ELR (cell line): ENCODE measurements at regions not wholly inside any gene's neighbourhood (a gene's known extent, or its start where the extent isn't known, plus 50 kb on each side); places are given as distances from the start of the nearest gene placed in this dataset.

ENCODE experiments used
- DNase-seq: peaks from one replicate; pipeline ENCODE4 v3.0.0-alpha.2; 2015; ENCODE audit warnings: low read depth

DNA sequence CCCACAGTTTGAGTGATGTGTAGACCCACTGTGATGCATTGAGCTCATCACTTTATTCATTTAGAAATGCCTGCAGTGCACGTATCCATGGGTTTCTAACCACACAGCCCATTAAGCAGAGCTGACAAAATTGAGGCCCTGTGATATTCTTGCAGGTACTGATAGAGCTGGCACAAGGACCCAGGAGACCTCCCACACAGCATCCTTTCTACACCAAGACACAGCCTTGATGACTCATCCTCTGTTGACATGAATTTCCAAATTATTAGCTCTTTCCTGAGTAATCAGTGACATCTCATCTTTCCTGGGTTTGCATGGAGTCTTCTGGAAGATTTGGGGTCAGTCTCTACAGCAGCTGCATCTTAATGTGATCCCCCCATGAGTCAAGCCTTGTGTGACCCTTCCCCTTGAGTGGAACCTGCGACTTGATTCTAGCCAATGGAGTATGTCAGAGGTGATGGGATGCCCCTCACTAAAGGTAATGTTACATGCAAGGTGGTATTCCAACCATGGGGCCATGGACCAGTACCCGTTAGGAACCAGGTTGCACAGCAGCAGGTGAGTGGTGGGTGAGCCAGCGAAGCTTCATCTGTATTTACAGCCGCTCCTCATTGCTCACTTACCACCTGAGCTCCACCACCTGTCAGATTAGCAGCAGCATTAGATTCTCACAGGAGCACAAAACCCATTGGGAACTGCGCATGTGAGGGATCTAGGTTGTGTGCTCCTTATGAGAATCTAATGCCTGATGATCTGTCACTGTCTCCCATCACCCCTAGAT lies 181.1 kb upstream of the ARL4C start:
- peak; percentile 77 for DNase-seq

DNA sequence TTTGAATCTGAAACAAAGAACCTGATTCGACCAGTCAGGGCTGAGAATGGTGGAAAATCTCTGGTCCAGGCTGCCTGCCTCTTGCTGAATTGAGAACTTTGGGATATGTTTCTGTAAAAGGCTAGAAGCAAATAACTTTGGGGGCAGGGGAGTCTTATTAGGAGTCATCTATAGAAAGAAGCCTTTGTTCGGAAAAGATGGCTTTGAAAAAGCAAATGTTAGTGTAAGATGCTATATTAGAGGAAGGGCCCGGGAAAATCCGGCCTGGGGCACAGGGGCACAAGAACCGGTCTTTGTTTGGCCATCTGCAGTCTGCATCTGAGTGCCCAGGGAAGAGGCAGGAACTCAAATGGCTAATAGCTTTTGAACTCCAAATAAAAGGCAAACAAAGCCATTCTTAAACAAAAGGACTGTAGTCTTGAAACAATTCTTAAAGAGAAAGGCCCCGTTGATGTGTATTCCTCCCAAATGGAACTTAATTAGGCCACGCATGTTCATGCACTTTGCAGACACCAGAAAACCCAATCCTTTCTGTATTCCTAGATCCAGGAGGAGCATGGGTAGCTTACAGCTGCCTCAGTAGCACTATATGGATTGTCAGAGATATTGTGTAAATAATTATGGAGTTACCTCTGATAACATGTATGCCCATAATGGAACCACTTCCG lies 180.0 kb upstream of the ARL4C start:
- no peak for DNase-seq

DNA sequence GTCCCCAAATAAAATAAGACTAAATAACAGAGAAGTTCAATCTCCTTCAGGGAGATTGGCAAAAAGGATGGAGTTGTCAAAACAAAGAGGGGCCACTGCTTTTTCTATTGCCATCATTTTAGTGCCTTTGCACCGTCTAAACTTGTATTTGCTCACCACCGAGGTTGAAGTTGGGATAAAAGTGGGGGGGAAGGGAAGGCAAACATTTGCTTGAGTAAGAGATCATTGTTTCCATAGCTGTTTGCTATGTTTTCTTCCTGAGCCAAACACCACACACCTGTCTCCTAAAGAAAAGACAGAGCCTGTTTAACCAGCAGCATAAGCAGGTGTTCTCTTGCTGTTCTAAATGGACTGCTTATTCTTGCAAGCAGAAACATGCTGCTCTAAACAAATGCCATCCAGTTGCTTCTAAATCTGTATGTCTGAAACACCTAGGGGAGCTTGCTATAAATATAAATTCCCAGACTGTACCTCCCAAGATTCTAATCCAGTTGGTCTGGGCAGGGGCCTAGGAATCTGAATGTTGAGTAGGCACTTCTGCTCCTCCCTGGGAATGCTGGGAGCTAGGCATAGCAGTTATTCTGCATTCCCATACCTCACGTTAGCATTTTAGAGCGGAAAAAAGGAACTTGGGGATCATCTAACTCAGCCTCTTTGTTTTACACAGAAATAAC lies 179.4 kb upstream of the ARL4C start:
- DNase-seq: no peak

DNA sequence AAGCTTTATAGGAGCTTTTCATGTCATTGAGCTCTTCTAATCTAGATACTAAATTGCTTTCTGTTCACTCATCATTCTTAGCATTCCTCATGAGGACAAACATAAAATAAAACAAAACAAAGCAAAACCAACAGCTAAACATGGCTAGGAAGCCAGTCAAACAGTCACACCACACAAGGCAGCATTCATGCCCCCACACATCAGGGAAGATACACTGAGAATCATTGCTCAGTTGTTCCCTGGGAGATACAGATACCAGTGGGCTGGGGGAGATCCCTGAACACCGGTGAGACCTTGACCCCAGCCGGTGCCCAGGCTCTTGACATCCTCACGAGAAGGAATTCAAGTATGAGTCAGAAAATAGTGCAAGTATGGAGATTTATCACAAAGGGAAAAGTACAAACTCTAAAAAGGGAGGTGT lies 177.9 kb upstream of the ARL4C start:
- DNase-seq: peak; percentile 83

DNA sequence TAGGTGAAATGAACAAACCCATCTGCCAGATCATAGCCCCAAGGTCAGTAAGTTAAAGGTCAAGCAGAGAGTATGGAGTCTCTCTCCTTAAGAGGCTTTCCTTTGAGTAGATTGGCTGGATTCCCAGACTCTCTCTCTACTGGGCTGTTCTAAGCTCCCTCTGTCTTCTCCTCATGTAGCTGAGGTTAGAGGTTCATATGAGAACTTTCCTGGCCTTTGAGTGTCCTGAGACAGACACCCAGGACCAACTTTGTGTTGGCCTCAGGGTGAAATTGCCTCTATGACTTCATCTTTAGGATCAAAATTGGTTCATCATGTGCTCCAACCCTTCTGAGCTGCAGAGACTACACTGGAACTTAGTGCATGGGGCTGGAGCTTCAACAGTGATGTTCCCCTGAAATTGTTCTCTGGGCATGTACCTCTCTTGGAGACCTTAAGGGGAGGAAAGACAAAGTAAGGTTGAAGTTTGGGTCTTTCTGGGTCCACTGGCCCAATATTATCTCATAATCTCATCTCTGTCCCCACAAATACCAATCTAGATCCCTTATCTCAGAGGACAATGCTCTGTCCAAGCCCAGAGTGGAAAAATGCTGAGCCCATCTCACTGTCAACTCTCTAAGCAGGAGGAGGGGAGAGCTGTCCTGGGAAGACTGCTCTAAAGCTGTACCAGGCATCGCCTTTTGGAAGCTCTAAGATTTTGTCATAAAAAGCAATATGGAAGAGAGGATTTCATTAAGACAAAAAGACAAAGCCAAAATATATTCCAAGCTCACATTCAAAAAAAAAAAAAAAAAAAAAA lies 177.3 kb upstream of the ARL4C start:
- DNase-seq: peak; percentile 18

DNA sequence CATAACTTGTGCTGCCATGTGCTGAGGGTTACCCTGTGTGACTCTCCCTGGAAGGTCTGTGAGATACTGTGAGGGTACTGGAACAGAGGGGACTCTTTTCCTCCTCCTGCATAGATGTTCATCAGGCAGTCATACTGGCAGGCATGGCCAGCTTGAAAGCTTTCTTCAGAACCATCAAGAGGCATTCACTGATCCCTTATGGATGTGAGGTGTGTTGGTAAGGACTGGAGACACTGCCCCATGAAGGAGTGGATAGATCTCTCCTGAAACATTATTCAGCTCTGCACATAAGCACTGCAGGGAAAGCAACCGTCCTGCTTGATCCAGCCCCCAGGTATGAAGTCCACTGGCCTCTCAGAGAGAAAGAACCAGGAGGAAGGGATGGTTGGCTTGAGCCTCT lies 176.6 kb upstream of the ARL4C start:
- no peak for DNase-seq

DNA sequence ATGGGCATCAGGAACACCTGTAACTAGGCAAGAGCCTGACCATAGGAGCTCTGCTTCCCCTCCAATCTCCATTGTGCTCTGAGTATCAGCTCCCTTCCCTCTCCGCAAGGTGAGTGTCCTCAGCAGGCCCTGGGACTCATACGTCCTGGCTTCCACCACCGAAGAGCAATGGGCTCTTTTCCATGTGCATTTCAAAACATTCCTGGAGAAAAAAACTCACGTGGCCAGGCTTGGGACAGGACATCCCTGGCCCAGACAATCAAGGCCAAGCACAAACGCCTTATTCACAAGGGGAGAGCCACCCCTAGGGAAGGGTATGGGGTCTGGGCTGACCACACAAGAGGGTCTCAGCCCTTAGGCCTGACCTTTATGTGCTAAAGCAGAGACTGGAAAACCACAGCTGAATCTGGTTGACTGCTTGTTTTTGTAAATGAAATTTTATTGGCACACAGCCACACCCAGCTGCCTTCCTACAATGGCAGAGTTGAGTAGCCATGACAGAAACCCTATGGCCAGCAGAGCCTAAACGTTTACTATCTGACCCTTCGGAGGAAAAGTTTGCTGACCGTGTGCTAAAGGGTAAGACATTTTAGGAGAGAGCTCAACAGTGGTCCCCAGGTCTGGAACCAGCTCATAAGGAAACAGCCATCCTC lies 175.7 kb upstream of the ARL4C start:
- no peak for DNase-seq

DNA sequence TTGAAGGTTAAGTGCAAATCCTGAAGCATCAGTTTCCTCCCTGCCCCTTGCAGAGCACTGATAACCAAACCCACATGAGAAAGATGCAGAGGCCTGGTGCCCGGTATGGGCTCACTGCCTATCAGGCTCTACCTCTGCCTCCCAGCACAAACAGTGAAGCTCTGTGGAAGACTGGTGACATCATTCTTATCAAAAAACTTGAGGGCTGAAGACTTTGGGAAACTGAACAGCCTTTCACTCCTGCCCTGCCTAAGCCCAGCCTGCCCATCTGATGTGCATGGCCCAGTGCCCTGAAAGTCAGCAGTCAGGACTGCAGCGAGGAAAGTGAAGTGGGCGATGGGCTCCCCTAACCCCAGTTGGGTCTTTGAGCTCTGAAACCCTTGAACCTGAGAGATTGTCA lies 174.8 kb upstream of the ARL4C start:
- no peak for DNase-seq

DNA sequence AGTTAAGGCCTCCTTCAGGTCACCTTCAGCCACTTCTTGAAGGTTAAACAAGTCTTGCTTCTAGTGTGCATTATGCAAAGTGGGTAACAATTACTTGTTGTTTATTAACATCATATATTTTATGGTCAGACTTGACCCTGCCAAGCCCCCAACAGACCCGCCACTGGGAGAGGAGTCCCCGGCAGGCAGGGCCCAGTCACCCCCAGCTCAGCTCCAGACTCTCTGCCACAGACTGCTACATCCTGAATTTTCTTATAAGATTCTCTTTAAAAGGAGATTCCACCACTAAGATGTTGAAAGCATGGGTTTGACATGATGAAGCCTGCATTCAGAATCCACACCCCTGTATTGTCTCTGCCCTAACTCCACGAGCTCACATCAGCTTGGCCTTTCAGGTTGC lies 174.3 kb upstream of the ARL4C start:
- DNase-seq: no peak

DNA sequence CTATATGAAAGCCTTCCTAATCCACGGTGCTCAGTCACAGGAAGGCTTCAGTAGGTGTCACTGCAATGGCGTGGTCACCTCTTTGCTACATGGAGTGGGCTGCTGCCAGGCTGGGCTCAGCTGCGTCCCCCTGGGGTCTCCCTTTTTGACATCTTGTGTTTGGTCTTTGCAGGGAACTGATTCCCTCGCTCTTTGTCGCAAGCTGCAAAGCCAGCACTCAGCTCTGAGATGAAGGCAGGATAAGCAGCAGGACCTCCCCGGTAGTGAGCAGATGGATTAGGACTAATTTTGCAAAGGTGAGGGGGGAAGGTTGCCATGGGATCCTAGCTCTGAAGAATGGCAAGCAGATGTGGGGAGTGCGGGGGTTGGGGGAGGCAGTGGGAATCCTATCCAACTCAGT lies 173.9 kb upstream of the ARL4C start:
- no peak for DNase-seq

DNA sequence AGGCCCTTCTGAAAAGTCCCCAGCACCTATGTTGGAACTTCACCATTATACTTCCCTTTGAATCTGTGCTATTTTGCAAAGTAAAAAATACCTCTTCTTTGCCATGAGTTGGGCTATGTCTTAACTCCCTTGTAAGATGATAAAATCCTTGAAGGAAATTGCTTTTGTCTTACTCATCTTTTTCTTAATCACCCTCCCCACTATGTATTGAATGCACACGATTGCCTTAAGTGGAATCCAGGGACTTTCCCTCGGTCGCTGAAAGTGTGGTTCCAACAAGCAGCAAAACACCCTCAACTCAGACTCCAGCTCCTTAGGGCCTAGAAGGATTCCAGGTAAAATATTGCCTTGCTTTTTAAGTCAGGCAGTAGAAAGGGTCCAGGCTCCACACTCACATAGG lies 173.2 kb upstream of the ARL4C start:
- DNase-seq: peak; percentile 94

DNA sequence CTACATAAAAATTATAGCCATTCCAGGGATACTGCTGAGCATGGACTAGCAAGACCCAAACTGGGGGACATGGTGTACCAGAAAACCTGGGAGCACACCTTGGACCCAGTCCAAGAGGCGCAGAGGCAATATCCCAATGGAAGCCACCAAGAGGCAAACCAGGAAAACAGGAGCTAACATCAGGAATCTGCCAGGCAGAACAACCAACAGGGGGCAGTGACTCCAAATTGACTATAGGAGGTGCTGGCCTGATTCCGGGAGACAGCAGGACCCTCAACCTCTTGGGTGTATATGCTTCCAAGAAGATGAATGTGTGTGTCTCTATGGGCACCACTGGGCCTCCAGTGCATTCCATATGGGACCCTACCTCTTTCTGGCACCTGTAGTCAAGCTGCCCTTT lies 172.7 kb upstream of the ARL4C start:
- no peak for DNase-seq

DNA sequence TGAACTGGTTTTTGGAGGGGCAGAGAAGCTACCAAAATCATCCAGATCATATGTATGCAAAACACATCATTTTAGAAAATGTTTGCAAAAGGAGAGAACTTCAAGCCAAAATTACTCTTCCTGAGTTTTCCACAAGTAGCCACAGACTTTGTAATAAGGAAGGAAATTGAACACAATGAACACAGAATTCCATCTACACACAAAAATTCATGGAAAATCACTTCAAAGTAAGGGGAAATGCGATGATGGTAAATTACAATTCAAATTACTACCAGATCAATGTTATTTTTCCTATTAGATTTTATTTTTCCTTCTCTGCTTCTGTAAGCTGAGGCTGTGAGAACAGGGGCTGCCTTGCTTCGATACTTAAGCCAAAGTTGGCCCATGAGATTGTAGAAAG lies 172.1 kb upstream of the ARL4C start:
- no peak for DNase-seq

DNA sequence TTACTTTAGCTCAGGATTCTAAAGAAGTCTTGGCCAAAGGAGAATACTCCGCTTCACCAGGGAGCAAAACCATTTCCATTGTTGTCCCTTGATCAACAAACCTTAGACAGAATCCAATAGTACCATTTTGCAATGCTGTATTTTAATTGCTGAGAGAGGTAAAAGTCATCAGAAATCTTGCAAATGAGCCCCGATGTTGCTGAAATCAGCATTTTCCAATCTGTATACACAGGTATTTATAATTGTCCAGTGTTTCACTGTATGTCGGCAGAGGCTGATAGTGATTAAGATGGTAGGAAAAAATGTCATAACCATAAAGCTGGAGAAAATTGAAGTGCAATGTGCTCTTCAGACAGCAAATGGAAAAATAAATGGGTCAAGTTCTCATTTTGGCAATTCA lies 170.0 kb upstream of the ARL4C start:
- DNase-seq: no peak

DNA sequence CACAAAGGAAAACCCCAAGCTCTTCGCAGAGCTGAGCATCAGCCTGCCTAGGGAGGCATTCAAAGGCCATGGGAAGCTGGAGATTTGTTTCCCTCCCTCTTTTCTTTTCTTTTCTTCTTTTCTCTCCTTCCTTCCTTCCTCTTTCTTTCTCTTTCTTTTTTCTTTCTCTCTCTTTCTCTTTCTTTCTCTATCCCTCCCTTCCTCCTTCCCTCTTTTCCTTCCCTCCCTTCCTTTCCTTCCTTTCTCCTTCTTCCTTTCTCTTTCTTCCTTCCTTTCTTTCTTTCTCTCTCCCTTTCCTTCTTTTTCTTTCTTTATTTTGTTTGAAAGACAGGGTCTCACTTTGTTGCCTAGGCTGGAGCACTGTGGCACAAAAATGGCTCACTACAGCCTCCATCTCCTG lies 168.4 kb upstream of the ARL4C start:
- no peak for DNase-seq

DNA sequence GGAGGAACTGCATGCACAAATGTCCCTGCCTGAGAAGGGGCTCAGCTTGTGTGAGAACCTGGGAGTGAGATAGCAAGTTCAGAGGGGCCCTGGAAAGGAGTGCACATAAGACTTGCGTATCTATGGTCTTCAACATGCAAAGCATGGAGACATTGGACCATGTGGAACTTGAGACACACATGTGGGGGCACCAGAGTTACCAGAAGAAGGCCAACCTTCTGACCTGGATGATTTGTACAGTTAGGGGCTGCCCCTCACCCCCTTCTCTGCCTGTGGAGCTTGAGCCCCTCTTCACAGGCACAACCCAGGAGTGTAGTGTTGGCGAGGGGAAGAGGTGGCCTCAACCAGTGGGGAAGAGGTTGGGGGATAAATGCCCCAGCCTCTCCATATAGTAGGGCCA lies 165.0 kb upstream of the ARL4C start:
- no peak for DNase-seq

DNA sequence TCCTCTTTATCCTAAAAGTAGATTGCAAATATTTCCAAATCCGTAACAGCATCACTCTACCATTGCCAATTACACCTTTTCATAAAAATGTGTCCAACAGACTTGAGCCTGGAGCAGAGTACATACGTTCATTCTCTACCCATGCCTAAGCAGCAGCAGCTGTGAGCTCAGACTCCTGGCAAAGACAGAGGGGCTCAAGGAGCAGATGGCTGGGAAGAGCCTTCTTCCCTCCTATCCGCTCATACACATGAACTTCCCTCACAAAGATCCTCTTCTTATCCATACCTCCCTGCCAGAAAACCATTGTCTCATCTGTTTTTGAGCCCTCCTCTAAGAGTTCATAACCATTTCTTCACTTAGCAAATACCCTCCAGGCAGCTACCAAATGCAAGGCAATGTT lies 164.3 kb upstream of the ARL4C start:
- no peak for DNase-seq

DNA sequence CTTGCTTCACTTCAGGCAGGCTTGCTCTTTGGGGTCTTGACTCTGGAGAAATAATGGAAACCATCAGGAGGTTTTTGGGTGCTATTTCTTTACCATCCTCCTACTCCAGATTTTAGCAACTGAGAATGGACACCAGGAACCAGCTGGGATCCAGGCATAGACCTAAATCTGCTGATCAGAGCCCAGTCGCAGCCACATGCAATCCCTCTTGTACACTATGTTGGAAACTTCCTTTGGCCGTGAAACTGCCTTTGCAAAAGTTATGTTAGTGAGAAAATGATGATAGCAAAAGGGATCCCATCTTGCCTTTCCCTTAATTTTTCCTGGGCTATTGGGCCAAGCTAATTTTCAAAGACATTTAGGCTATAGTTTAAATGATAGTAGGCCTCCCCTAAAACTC lies 158.8 kb upstream of the ARL4C start:
- DNase-seq: no peak

DNA sequence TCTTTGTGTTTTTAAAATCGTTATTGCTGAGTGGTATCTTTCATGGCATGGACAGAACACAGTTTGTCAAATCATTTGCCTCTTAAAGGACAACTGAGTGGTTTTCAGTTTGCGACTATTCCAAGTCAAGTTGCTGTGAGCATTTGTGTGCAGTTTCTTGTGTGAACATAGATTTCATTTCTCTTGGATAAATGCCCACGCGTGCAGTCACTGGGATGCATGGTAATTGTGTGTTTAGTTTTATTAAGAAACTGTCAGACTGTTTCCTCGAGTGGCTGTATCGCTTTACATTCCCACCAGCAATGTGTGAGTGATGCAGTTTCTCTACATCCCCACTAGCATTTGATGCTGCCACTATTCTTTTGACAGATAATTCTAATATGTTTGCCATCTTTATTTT lies 154.0 kb upstream of the ARL4C start:
- DNase-seq: no peak

DNA sequence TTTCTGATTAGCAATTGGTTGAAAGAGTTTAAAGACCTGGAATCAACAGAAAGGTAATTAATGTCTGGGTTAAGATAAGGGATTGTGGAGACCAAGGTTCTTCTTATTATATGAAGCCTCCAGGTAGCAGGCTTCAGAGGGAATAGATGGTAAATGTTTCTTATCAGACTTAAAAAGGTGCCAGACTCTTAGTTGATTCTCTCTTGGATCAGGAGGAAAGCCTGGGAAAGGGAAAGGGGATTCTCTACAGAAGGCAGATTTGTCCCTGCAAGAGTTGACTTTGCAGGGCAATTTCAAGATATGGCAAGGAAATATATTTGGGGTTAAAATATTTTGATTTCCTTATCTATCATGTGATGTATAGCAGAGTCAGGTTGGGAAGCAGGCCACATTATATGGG lies 153.1 kb upstream of the ARL4C start:
- DNase-seq: no peak

DNA sequence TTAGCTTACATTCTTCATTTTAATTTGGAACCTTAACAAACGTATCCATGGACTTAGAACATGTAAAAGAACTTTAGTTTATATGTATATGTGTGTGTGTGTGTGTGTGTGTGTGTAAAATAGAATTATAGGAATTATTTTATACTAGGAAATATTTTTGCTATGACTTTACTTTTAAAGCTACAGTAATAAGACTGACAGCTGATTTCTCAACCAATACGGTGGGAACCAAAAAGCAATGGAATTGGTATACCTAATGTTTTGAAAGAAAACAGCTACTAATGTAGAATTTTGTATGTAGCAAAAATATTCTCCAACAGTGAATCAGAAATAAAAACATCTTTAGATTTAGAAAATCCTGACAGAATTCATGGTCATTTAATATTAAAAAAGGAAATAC lies 146.5 kb upstream of the ARL4C start:
- peak; percentile 35 for DNase-seq

DNA sequence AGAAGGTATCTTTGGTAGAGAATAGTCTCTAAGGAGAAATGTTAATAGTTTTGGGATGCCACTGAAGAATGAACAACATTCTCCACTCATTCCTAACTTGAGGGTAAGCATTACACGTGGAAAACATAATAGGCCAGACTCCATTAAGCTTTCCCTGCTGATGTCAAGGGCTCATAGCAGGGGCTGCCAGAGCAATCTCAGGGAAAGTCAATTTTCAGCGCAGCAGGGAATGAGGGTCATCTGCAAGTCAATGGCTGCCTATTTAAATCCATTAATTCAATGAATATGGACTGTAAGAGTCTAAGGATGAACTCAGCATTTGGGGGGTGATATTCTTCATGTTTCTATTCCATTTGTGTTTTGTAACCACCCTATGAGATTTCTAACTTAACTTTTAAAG lies 144.2 kb upstream of the ARL4C start:
- DNase-seq: no peak
